A673 (cell line): ENCODE measurements at regions not wholly inside any gene's neighbourhood (a gene's known extent, or its start where the extent isn't known, plus 50 kb on each side); places are given as distances from the start of the nearest gene placed in this dataset.

Source experiments
- BruUV-seq: library from RNA; stranded (reverse); fragments of 400-500 nt; replicated peaks from 2 replicates; lab custom pipeline; 2021; lab: Mats Ljungman, UMichigan
- CTCF ChIA-PET: fragments of 300-600 bp; sonication (Branson Sonifier 250); formaldehyde crosslinking; loops from one replicate; lab custom pipeline; 2022; ENCODE audit warnings: antibody characterized with exemption; lab: Charles Lee
- POLR2A ChIA-PET: fragments of 300-600 bp; sonication (Branson Sonifier 250); formaldehyde crosslinking; loops from one replicate; lab custom pipeline; 2022; ENCODE audit warnings: antibody characterized with exemption; ENCODE audit not compliant: low non-redundant PET; lab: Charles Lee
- DNase-seq: peaks from one replicate; pipeline ENCODE4 v3.0.0-alpha.2; 2015; ENCODE audit warnings: low spot score
- H3K27ac ChIP-seq: fragments of 200-600 bp; sonication (generic); 2 replicates; pipeline ENCODE4 v1.5.1; 2016; ENCODE audit warnings: mixed run types, low read depth, mild to moderate bottlenecking, mixed read lengths, antibody characterized with exemption, low read length; ENCODE audit not compliant: poor library complexity, severe bottlenecking
- H3K27me3 ChIP-seq: fragments of 200-600 bp; sonication (generic); replicated peaks from 2 replicates; pipeline ENCODE4 v1.6.1; 2017; ENCODE audit warnings: mixed run types, low read depth, mild to moderate bottlenecking, mixed read lengths, antibody characterized with exemption, low read length; ENCODE audit not compliant: insufficient read depth, poor library complexity
- H3K36me3 ChIP-seq: fragments of 200-600 bp; sonication (generic); 2 replicates; pipeline ENCODE4 v1.6.1; 2016; ENCODE audit warnings: mixed run types, mild to moderate bottlenecking, mixed read lengths, antibody characterized with exemption, low read length; ENCODE audit not compliant: insufficient read depth, poor library complexity, severe bottlenecking
- H3K4me1 ChIP-seq: fragments of 200-600 bp; sonication (generic); 2 replicates; pipeline ENCODE4 v1.6.1; 2017; ENCODE audit warnings: mixed run types, mild to moderate bottlenecking, mixed read lengths, antibody characterized with exemption, low read length; ENCODE audit not compliant: insufficient read depth, poor library complexity, severe bottlenecking
- H3K4me3 ChIP-seq: fragments of 200-600 bp; sonication (generic); 2 replicates; pipeline ENCODE4 v1.5.1; 2016; ENCODE audit warnings: low read depth, mixed run types, mild to moderate bottlenecking, mixed read lengths, low read length; ENCODE audit not compliant: poor library complexity, severe bottlenecking
- H3K9me3 ChIP-seq: fragments of 200-600 bp; sonication (generic); 2 replicates; pipeline ENCODE4 v1.6.1; 2016; ENCODE audit warnings: mixed run types, low read depth, mild to moderate bottlenecking, mixed read lengths, antibody characterized with exemption, low read length; ENCODE audit not compliant: poor library complexity, severe bottlenecking
- CTCF ChIP-seq: fragments of 300-800, 200-600 bp; sonication (generic); conservative IDR thresholded peaks from 2 replicates; pipeline ENCODE4 v1.5.1; 2017; ENCODE audit warnings: low read depth, mild to moderate bottlenecking, antibody characterized with exemption, low read length, moderate library complexity, mixed read lengths
- EZH2 ChIP-seq: fragments of 200-600 bp; sonication (generic); IDR thresholded peaks from 2 replicates; pipeline ENCODE4 v1.6.1; 2017; ENCODE audit warnings: borderline replicate concordance, low read depth, mild to moderate bottlenecking, mixed read lengths, antibody characterized with exemption, low read length; ENCODE audit not compliant: poor library complexity, severe bottlenecking
- intact Hi-C: fragments of 100-400 bp; cut with micrococcal nuclease; formaldehyde crosslinking; loops from one replicate; pipeline ENCODE4 v1.10.0; 2022; ENCODE audit not compliant: unreplicated experiment

DNA sequence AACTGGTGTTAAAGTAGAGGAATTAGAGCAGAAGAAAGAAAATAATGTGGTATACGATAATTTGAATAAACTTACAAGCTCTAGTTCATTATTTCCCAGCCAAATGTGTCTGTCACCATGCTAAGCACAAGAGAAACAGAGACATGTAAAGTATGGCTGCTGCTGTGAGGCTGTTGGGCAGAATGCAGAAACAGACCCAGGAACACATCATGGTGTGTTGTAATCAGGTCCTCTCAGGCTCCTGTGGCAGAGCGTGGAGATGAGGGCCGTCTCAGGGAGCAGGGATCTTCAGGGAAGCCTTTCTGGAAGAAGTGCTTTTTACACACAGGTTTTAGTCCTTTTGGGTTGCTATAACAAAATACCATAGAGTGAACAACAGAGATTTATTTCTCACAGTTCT is 710.7 kb upstream of the SGCG start:
- TF ChIP-seq CTCF (no peak), EZH2 (no peak)
- intact Hi-C loops = no loop called here
- no peak overlapping the region for H3K4me3 ChIP-seq
- POLR2A ChIA-PET = no interaction called here
- H3K27ac ChIP-seq = no peak overlapping the region
- H3K9me3 ChIP-seq = peaks cover 3% of the 10 kb centered on the region
- DNase-seq = no peak
- no peaks in the 10 kb centered on the region for H3K4me1 ChIP-seq
- H3K27me3 ChIP-seq = no peaks in the 10 kb centered on the region
- no peaks in the 10 kb centered on the region for H3K36me3 ChIP-seq
- CTCF ChIA-PET = no interaction called here
- BruUV-seq = no TSS peak

GRCh38 chr13:22482496-22483000 is 698.2 kb upstream of the SGCG start:
- TF ChIP-seq EZH2 (no peak), CTCF (no peak)
- no peaks in the 10 kb centered on the region for H3K4me1 ChIP-seq
- no peaks in the 10 kb centered on the region for H3K27me3 ChIP-seq
- H3K27ac ChIP-seq = no peak overlapping the region
- BruUV-seq = no TSS peak
- no peak for DNase-seq
- POLR2A ChIA-PET = no interaction called here
- no peaks in the 10 kb centered on the region for H3K36me3 ChIP-seq
- no peak overlapping the region for H3K4me3 ChIP-seq
- peaks cover 4% of the 10 kb centered on the region for H3K9me3 ChIP-seq
- intact Hi-C loops = no loop called here
- CTCF ChIA-PET = no interaction called here

DNA sequence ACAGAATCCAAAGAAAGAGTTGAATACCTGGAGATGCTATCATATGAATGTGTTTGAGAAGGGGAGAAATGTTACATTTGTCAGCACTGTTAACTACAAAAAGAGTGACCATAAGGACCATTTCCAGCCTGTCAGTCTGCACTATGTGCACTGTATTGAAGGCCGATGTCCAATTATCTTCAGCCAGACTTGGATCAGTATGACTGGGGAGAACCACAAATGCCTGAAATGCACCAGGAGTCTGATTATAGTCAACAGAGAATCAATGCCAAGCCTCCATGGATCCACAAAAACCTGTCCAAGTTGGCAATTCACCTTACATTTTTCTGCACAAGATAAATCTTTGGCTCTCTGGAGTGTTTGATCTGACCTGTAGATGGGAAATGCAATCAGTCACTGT is 697.5 kb upstream of the SGCG start:
- Histone ChIP-seq H3K4me3 (no peak overlapping the region), H3K27me3 (no peaks in the 10 kb centered on the region), H3K4me1 (no peaks in the 10 kb centered on the region), H3K27ac (no peak overlapping the region), H3K9me3 (peaks cover 4% of the 10 kb centered on the region), H3K36me3 (no peaks in the 10 kb centered on the region)
- intact Hi-C loops = no loop called here
- TF ChIP-seq CTCF (no peak), EZH2 (no peak)
- no TSS peak for BruUV-seq
- CTCF ChIA-PET = no interaction called here
- no peak for DNase-seq
- POLR2A ChIA-PET = no interaction called here
